Astrocyte (in vitro differentiated cells and primary cell): ENCODE measurements at regions not wholly inside any gene's neighbourhood (a gene's known extent, or its start where the extent isn't known, plus 50 kb on each side); places are given as distances from the start of the nearest gene placed in this dataset.

Experiments used
- EZH2 ChIP-seq: IDR thresholded peaks from 2 replicates; pipeline ENCODE4 v1.6.1; 2012; ENCODE audit warnings: mild to moderate bottlenecking, low read length, inconsistent platforms; ENCODE audit not compliant: insufficient read depth
- TF ChIP-seq, protein P1 (sequence below): IDR thresholded peaks from 2 replicates; pipeline ENCODE4 v1.5.1; 2011; ENCODE audit warnings: low read depth, mild to moderate bottlenecking, inconsistent platforms, low read length, moderate library complexity; ENCODE audit not compliant: insufficient read depth

DNA sequence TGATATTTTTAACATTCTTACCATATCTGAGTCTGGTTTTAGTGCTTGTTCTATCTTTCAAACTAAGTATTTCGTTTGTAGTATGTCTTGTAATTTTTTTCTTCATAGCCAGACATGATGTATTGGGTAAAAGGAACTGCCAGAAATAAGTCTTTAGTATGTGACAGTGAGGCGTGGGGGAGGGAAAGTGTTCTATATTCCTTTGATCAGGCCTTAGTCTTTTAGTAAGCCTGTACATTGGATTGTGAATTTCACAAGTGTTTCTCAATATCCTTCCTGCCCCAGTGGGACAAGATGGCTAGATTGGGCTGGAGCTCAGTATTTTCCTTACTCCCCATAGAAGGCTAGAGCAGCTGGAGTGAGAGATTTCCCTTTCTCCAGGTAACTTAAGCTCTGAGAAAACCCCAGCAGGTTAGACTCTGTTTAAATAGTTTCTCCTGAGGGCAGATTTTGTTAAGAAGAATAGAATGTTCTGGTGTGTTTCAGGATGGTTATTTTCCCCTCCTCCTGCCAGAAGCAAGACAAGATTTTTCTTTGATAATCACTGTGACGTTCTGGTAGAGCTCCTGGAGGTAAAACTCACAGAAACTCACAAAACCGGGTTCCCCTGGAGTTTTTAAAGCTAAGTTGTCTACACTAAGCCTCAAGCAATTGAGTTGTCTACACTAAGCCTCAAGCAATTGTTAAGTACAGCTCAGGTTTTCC is 140.7 kb upstream of the ARPP21 start:
- TF ChIP-seq, protein P1, sequence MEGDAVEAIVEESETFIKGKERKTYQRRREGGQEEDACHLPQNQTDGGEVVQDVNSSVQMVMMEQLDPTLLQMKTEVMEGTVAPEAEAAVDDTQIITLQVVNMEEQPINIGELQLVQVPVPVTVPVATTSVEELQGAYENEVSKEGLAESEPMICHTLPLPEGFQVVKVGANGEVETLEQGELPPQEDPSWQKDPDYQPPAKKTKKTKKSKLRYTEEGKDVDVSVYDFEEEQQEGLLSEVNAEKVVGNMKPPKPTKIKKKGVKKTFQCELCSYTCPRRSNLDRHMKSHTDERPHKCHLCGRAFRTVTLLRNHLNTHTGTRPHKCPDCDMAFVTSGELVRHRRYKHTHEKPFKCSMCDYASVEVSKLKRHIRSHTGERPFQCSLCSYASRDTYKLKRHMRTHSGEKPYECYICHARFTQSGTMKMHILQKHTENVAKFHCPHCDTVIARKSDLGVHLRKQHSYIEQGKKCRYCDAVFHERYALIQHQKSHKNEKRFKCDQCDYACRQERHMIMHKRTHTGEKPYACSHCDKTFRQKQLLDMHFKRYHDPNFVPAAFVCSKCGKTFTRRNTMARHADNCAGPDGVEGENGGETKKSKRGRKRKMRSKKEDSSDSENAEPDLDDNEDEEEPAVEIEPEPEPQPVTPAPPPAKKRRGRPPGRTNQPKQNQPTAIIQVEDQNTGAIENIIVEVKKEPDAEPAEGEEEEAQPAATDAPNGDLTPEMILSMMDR, result no peak
- no peak for TF ChIP-seq EZH2
